Thyroid gland (tissue), 4 donors: ENCODE measurements at regions not wholly inside any gene's neighbourhood (a gene's known extent, or its start where the extent isn't known, plus 50 kb on each side); places are given as distances from the start of the nearest gene placed in this dataset.

Experiments used
- CTCF ChIP-seq, 6 experiments: fragments of 200-600 bp in 3 of 6; fragments of 450-650 bp in 3 of 6; sonication (generic) in 3 of 6; IDR thresholded peaks; one replicate each; pipeline ENCODE4 v1.5.1; 2016 to 2019; ENCODE audit warnings: antibody characterized with exemption in 6 of 6, mild to moderate bottlenecking in 2 of 6, inconsistent platforms in 1 of 6, moderate library complexity in 1 of 6
- POLR2A ChIP-seq, 2 donors: fragments of 450-650 bp; IDR thresholded peaks; one replicate each; pipeline ENCODE4 v1.6.1; 2017; ENCODE audit warnings: antibody characterized with exemption in 2 of 2, mild to moderate bottlenecking in 2 of 2, moderate library complexity in 1 of 2

GRCh38 chr5:63794979-63795378, 167.3 kb downstream of the HTR1A start:
- no peak for TF ChIP-seq CTCF (IDR thresholded peaks at IDR 0.05)
- no peak for TF ChIP-seq POLR2A (IDR thresholded peaks at IDR 0.05)
